ENCODE measurements at regions not wholly inside any gene's neighbourhood (a gene's known extent, or its start where the extent isn't known, plus 50 kb on each side); places are given as distances from the start of the nearest gene placed in this dataset.

DNA sequence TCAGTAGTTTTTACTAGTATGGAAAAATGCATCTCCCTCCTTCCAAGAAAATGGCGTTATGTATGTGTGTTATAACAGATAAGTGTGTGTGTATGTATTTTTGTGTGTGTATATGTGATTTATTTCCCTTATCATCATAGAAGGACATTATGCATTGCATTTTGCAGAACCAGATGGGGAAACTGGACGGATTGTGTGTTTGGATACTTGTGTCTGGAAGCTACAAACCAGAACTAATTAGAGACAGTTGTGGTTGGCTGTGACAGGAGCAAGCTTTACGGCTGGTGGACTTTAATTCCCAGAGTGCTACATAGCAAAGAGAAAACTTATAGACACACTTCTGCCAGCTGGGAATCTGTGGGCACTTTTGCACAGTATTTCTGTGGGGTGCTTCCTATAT, 162.5 kb downstream of the RWDD3 start:
- Histone ChIP-seq H3K27ac (ENCODE audit: low read depth, low read length) (no peak overlapping the region), H3K9me3 (ENCODE audit: insufficient read depth in 2 of 2, low read depth in 1 of 2, low read length in 1 of 2) (no peaks in the 10 kb centered on the region), H3K18ac (ENCODE audit: extremely low read depth, low read length) (no peak overlapping the region), H4K91ac (replicated peaks; ENCODE audit: insufficient read length, low read length) (no peak overlapping the region), H3K23me2 (ENCODE audit: low read depth, low read length) (peaks cover under 1% of the 10 kb centered on the region; the same call in 1 of the 2 replicates), H3K79me1 (ENCODE audit: low read depth, low read length) (no peaks in the 10 kb centered on the region), H3K4me1 (replicated peaks in 1 of 4; ENCODE audit: control insufficient read depth in 3 of 4, insufficient read depth in 4 of 4, low read length in 3 of 4) (no peaks in the 10 kb centered on the region), H3K23ac (ENCODE audit: insufficient read length) (no peak overlapping the region), H2BK20ac (ENCODE audit: low read length) (no peak overlapping the region), H3K36me3 (ENCODE audit: control insufficient read depth in 2 of 4, insufficient read depth in 4 of 4, low read length in 3 of 4) (no peaks in the 10 kb centered on the region), H3K4me3 (ENCODE audit: extremely low read depth in 1 of 4, insufficient read depth in 2 of 4, low read depth in 3 of 4, low read length in 4 of 4) (no peak overlapping the region), H3K14ac (ENCODE audit: insufficient read length) (no peak overlapping the region), H2BK5ac (ENCODE audit: low read depth, low read length) (no peak overlapping the region), H3K9ac (replicated peaks in 1 of 4; ENCODE audit: extremely low read depth in 1 of 4, low read depth in 3 of 4, low read length in 3 of 4) (no peak overlapping the region), H2AK5ac (ENCODE audit: low read depth, low read length) (no peak overlapping the region), H2AFZ (ENCODE audit: low read length) (no peak overlapping the region), H3K4me2 (ENCODE audit: insufficient read depth in 1 of 2, low read depth in 2 of 2, low read length in 2 of 2) (no peak overlapping the region), H3K79me2 (ENCODE audit: control insufficient read depth in 1 of 2, insufficient read depth in 2 of 2, low read length in 2 of 2) (no peaks in the 10 kb centered on the region), H3K4ac (replicated peaks; ENCODE audit: insufficient read length, low read depth, low read length) (no peak overlapping the region), H2BK15ac (ENCODE audit: low read length) (no peak overlapping the region), H2BK120ac (replicated peaks; ENCODE audit: low read depth, low read length) (no peak overlapping the region), H2BK12ac (ENCODE audit: low read depth, low read length) (no peak overlapping the region), H4K5ac (ENCODE audit: insufficient read length, low read depth, low read length) (no peak overlapping the region), H3K56ac (replicated peaks; ENCODE audit: insufficient read length, low read depth, low read length) (no peak overlapping the region), H3K27me3 (replicated peaks in 1 of 4; ENCODE audit: control insufficient read depth in 3 of 4, extremely low read depth in 1 of 4, insufficient read depth in 3 of 4, low read length in 3 of 4) (no peaks in the 10 kb centered on the region), H4K20me1 (replicated peaks in 1 of 2; ENCODE audit: control insufficient read depth in 1 of 2, insufficient read depth in 2 of 2, low read length in 2 of 2) (no peaks in the 10 kb centered on the region), H4K8ac (ENCODE audit: extremely low read depth, insufficient read depth, low read length) (no peak overlapping the region)
- ChIA-PET CTCF (ENCODE audit: partially characterized antibody) (no interaction called here), POLR2A (ENCODE audit: partially characterized antibody) (no interaction called here)
- 89% methylated on average over 3 of the region's 3 CpGs; no CpG with 5 or more reads in 1 of the 2 experiments for WGBS, 2 experiments (ENCODE audit: extremely low coverage in 1 of 2, insufficient coverage in 1 of 2, insufficient read length in 1 of 2, insufficient replicate concordance in 2 of 2, low coverage in 1 of 2, low lambda C conversion rate in 2 of 2, missing lambda C conversion rate in 1 of 2)
- DNase-seq (ENCODE audit: low read depth in 1 of 2, low spot score in 2 of 2): no peak
- no peak for FAIRE-seq
- TF ChIP-seq BRCA1 (IDR thresholded peaks at IDR 0.05; ENCODE audit: low read depth, low read length) (no peak), RBBP5 (IDR thresholded peaks at IDR 0.05; ENCODE audit: borderline replicate concordance, low read depth, low read length) (no peak), POLR2AphosphoS5 (IDR thresholded peaks at IDR 0.05; ENCODE audit: low read depth, low read length) (no peak), GABPA (IDR thresholded peaks at IDR 0.05; ENCODE audit: borderline replicate concordance, insufficient read depth, low read length) (no peak), CEBPB (IDR thresholded peaks at IDR 0.05; ENCODE audit: low read depth, low read length) (no peak), CBX8 (IDR thresholded peaks at IDR 0.05; ENCODE audit: borderline replicate concordance, low read depth, low read length) (no peak), FOSL1 (IDR thresholded peaks at IDR 0.05; ENCODE audit: insufficient read depth, low read depth, low read length) (no peak), KDM4A (IDR thresholded peaks at IDR 0.05; ENCODE audit: low read depth, low read length, severe bottlenecking) (no peak), RAD21 (IDR thresholded peaks at IDR 0.05 in 1 of 2, conservative IDR thresholded peaks at IDR 0.05 in 1 of 2; ENCODE audit: low read depth in 2 of 2, low read length in 2 of 2) (no peak), SUZ12 (IDR thresholded peaks at IDR 0.05; ENCODE audit: low read length) (no peak), RNF2 (IDR thresholded peaks at IDR 0.05; ENCODE audit: borderline replicate concordance, low read depth, low read length, missing control alignments, poor library complexity, severe bottlenecking) (no peak), CREB1 (IDR thresholded peaks at IDR 0.05) (no peak)
- TF ChIP-seq, protein P1, sequence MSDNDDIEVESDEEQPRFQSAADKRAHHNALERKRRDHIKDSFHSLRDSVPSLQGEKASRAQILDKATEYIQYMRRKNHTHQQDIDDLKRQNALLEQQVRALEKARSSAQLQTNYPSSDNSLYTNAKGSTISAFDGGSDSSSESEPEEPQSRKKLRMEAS (IDR thresholded peaks at IDR 0.05): no peak
- TF ChIP-seq, protein P2, sequence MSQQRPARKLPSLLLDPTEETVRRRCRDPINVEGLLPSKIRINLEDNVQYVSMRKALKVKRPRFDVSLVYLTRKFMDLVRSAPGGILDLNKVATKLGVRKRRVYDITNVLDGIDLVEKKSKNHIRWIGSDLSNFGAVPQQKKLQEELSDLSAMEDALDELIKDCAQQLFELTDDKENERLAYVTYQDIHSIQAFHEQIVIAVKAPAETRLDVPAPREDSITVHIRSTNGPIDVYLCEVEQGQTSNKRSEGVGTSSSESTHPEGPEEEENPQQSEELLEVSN (IDR thresholded peaks at IDR 0.05): no peak

All from H1 (cell line).